ENCODE measurements at regions not wholly inside any gene's neighbourhood (a gene's known extent, or its start where the extent isn't known, plus 50 kb on each side); places are given as distances from the start of the nearest gene placed in this dataset.

- Histone ChIP-seq H4K20me1 (ENCODE audit: insufficient read depth, low read length) (no peaks in the 10 kb centered on the region), H3K4me3 (ENCODE audit: low read length) (no peak overlapping the region), H3F3A (ENCODE audit: insufficient read depth, low read length) (no peaks in the 10 kb centered on the region), H3K9me2 (replicated peaks; ENCODE audit: insufficient read depth, low read length) (no peaks in the 10 kb centered on the region), H2AFZ (ENCODE audit: low read length) (no peak overlapping the region), H3K4me1 (ENCODE audit: low read length) (no peaks in the 10 kb centered on the region), H3K9ac (ENCODE audit: low read length) (no peak overlapping the region), H3K27me3 (replicated peaks; ENCODE audit: insufficient read depth, low read length) (no peaks in the 10 kb centered on the region), H3K79me2 (ENCODE audit: low read length) (no peaks in the 10 kb centered on the region), H3K4me2 (ENCODE audit: low read depth, low read length) (no peak overlapping the region), H3K36me3 (replicated peaks; ENCODE audit: insufficient read depth, low read length) (no peaks in the 10 kb centered on the region), H3K27ac (ENCODE audit: low read length) (no peak overlapping the region), H3K9me3 (replicated peaks; ENCODE audit: insufficient read depth, low read length) (no peaks in the 10 kb centered on the region)
- TF ChIP-seq EZH2phosphoT487 (IDR thresholded peaks at IDR 0.05; ENCODE audit: low read length) (no peak), EZH2 (optimal IDR thresholded peaks at IDR 0.05; ENCODE audit: low read depth, low read length) (no peak)
- TF ChIP-seq, protein P1, sequence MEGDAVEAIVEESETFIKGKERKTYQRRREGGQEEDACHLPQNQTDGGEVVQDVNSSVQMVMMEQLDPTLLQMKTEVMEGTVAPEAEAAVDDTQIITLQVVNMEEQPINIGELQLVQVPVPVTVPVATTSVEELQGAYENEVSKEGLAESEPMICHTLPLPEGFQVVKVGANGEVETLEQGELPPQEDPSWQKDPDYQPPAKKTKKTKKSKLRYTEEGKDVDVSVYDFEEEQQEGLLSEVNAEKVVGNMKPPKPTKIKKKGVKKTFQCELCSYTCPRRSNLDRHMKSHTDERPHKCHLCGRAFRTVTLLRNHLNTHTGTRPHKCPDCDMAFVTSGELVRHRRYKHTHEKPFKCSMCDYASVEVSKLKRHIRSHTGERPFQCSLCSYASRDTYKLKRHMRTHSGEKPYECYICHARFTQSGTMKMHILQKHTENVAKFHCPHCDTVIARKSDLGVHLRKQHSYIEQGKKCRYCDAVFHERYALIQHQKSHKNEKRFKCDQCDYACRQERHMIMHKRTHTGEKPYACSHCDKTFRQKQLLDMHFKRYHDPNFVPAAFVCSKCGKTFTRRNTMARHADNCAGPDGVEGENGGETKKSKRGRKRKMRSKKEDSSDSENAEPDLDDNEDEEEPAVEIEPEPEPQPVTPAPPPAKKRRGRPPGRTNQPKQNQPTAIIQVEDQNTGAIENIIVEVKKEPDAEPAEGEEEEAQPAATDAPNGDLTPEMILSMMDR (IDR thresholded peaks at IDR 0.05; ENCODE audit: low read length), result no peak
- no peak for DNase-seq
Observed at GRCh38 chr10:44294726-44295412, 90.0 kb downstream of the CXCL12 start.

- Histone ChIP-seq H3K79me2 (ENCODE audit: low read length) (no peaks in the 10 kb centered on the region), H3K9me2 (replicated peaks; ENCODE audit: insufficient read depth, low read length) (no peaks in the 10 kb centered on the region), H3K4me1 (ENCODE audit: low read length) (no peaks in the 10 kb centered on the region), H2AFZ (ENCODE audit: low read length) (no peak overlapping the region), H3K4me3 (ENCODE audit: low read length) (no peak overlapping the region), H3K4me2 (ENCODE audit: low read depth, low read length) (no peak overlapping the region), H3K27me3 (replicated peaks; ENCODE audit: insufficient read depth, low read length) (no peaks in the 10 kb centered on the region), H3F3A (ENCODE audit: insufficient read depth, low read length) (no peaks in the 10 kb centered on the region), H3K27ac (ENCODE audit: low read length) (no peak overlapping the region), H3K9me3 (replicated peaks; ENCODE audit: insufficient read depth, low read length) (no peaks in the 10 kb centered on the region), H4K20me1 (ENCODE audit: insufficient read depth, low read length) (no peaks in the 10 kb centered on the region), H3K36me3 (replicated peaks; ENCODE audit: insufficient read depth, low read length) (no peaks in the 10 kb centered on the region), H3K9ac (ENCODE audit: low read length) (no peak overlapping the region)
- TF ChIP-seq EZH2phosphoT487 (IDR thresholded peaks at IDR 0.05; ENCODE audit: low read length) (no peak), EZH2 (optimal IDR thresholded peaks at IDR 0.05; ENCODE audit: low read depth, low read length) (no peak)
- TF ChIP-seq, protein P1 (IDR thresholded peaks at IDR 0.05; ENCODE audit: low read length), result no peak
- DNase-seq, result no peak
Observed at GRCh38 chr10:44293842-44294241, 91.1 kb downstream of the CXCL12 start.

DNA sequence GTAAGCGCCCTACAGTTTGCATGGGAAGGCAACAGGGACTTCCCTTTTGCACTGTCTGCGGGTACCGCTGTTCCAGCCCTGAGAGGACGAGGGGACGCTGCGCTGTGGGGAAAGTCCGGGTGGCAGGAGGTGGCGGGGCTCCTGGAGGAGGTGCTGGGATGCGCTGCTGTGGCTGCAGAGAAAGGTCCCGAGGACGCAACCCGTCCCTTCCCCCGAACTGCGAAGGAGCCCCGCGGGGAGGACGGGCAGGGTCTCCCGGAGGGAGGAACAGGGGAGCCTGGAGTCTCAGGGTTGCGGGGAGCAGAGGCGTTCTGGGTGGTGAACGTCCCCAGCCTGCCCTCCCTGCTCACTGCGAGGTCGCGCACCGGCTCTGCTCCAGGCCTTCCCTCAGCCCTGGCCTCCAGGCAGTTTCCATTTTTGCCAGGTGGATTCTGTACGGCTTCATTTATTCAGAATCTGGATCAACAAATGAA is 91.6 kb downstream of the CXCL12 start:
- H3K9me2 ChIP-seq (replicated peaks; ENCODE audit: insufficient read depth, low read length), result no peaks in the 10 kb centered on the region
- H4K20me1 ChIP-seq (ENCODE audit: insufficient read depth, low read length), result no peaks in the 10 kb centered on the region
- H3K4me3 ChIP-seq (ENCODE audit: low read length), result no peak overlapping the region
- TF ChIP-seq, protein P1 (IDR thresholded peaks at IDR 0.05; ENCODE audit: low read length), result no peak
- no peak for TF ChIP-seq EZH2phosphoT487 (IDR thresholded peaks at IDR 0.05; ENCODE audit: low read length)
- H3K9me3 ChIP-seq (replicated peaks; ENCODE audit: insufficient read depth, low read length), result no peaks in the 10 kb centered on the region
- H3K27ac ChIP-seq (ENCODE audit: low read length), result no peak overlapping the region
- H3K27me3 ChIP-seq (replicated peaks; ENCODE audit: insufficient read depth, low read length), result no peaks in the 10 kb centered on the region
- no peak overlapping the region for H3K4me2 ChIP-seq (ENCODE audit: low read depth, low read length)
- no peaks in the 10 kb centered on the region for H3F3A ChIP-seq (ENCODE audit: insufficient read depth, low read length)
- H3K9ac ChIP-seq (ENCODE audit: low read length), result no peak overlapping the region
- no peaks in the 10 kb centered on the region for H3K36me3 ChIP-seq (replicated peaks; ENCODE audit: insufficient read depth, low read length)
- H3K4me1 ChIP-seq (ENCODE audit: low read length), result no peaks in the 10 kb centered on the region
- no peak for DNase-seq
- no peak overlapping the region for H2AFZ ChIP-seq (ENCODE audit: low read length)
- no peaks in the 10 kb centered on the region for H3K79me2 ChIP-seq (ENCODE audit: low read length)
